RCC 7860 (cell line): ENCODE measurements at regions not wholly inside any gene's neighbourhood (a gene's known extent, or its start where the extent isn't known, plus 50 kb on each side); places are given as distances from the start of the nearest gene placed in this dataset.
"Not testable (repeated sequence)": the region's sequence is repeated elsewhere in the genome, so short reads cannot be mapped to it uniquely, and the experiment has no call there.

Experiments used
- DNase-seq: peaks from one replicate; pipeline ENCODE4 v3.0.0-alpha.2; 2015; ENCODE audit warnings: low spot score
- FAIRE-seq: peaks from 2 replicates; lab custom pipeline; 2012; peaks lifted over from hg19 to GRCh38; lab: Jason Lieb, UNC

DNA sequence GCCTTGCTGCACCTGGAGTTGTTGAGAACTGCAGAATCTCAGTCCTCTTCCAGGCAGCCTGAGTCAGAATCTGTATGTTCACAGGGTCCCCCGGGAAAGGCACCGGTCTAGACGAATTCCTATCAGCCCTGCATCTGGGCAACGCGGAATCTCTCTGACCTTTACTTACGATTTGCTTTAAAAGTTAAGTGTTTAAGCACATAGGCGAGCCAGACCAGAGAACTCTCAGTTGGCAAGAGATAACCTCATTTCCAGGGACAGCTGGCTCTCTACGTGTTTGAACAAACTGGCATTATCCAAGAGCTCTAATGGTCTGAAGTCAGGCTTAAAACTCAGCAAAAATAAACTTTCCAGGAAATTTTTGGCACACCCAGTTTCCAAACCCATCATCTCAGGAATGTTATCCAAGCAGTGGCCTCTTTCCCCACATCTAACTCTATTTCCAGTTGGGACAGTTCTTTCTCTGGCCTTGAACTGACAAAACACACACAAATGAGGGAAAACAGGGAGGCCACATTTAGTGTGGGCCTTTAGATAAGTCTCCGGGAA lies 53.4 kb downstream of the HES1 start:
- no peak for FAIRE-seq
- no peak for DNase-seq

DNA sequence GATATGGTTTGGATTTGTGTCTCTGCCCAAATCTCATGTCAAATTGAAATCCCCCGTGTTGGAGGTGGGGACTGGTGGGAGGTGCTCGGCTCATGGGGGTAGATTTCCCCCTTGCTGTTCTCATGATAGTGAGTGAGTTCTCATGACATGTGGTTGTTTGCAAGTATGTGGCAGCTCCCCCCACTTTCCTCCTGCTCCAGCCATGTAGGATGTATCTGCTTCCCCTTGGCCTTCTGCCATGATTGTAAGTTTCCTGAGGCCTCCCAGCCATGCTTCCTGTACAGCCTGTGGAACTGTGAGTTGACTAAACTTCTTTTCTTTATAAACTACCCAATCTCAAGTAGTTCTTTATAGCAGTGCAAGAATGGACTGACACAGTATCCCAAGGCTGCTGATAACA lies 55.9 kb downstream of the HES1 start:
- not testable (repeated sequence) for DNase-seq, FAIRE-seq

DNA sequence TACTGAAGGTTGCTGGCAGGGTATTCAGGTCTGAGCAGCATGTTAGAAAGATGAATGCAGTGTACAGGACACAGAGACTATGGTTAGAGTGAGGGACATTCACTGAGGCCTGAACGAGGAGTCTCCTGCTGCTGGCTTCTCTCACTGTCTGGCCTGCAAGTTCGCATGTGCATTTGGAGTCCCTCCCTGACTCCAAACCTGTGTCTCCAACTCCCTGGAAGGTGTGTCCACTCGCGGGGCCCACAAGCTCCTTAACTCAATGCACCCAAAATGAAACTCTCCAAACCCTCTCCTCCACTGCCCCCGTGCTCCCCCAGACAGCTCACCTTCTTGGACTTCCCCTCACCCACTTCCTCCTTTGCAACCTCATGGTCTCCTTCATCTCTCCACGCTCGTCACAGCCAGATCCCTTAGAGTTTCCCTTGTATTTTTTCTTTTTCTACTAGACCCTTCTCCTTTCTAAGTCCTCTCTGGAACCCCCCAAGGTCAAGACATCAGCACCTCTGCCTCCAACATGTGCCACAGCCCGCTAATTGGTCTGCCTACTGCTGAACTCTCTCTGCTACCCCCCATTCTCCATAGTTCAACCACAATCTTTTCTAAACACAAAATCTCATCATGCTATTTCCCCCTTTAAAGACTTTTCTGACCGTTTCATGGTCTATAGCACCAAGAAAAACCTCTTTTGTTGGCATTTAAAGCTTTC lies 58.3 kb downstream of the HES1 start:
- DNase-seq (no peak), FAIRE-seq (no peak)

DNA sequence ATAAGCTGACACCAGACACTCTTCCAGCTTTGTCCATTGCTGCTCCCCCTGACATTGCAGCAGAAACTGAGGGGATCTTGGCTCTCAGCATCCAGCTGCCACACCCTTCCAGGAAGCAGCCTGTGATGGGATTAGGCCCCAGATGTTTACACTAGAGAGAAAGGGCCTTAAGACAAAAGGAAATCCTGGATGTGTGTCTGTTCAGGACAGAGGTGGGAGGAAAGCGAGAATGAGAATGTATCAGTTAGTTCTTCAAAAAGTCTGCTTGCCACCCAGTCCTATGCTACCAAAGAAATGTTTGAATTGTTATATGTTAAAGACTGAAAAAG lies 58.8 kb downstream of the HES1 start:
- DNase-seq (no peak), FAIRE-seq (no peak)

DNA sequence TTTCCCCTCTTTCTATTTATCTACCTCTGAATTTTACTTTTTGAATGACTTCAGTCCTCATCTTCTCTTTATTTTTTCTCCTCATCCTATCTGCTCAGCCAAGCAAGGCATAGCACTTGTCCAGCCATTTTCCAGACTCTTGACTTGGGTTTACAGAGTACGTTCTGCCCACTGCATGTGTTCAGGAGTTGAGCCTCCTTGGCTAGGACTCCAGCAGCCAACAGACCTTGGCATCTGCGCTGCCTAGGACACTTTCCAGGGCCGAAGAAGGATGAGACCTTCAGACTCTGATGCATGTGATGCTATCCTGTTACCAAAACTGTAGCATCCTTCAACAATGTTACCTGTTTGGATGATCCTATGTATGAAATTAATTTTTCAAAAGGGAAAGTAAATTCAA lies 59.7 kb downstream of the HES1 start:
- DNase-seq (no peak), FAIRE-seq (no peak)

DNA sequence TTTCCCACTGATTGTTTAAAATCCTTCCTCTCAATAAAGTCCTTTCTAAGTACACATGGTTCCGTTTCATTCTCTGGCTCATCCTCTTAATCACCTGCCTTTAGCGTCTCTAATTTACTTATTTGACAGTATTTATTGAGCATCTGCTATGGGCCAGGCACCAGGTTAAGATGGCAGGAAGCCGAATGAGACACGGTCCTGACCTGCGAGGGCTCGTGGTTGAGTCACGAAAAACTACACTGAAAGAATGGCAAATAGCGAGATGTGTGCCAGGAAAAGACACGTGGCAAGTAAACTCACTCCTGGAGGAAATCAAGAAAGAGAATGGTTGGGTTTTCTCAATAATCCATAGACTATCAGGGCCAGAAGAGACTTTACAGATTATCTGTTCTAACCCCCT lies 60.9 kb downstream of the HES1 start:
- no peak for FAIRE-seq
- DNase-seq, result no peak

DNA sequence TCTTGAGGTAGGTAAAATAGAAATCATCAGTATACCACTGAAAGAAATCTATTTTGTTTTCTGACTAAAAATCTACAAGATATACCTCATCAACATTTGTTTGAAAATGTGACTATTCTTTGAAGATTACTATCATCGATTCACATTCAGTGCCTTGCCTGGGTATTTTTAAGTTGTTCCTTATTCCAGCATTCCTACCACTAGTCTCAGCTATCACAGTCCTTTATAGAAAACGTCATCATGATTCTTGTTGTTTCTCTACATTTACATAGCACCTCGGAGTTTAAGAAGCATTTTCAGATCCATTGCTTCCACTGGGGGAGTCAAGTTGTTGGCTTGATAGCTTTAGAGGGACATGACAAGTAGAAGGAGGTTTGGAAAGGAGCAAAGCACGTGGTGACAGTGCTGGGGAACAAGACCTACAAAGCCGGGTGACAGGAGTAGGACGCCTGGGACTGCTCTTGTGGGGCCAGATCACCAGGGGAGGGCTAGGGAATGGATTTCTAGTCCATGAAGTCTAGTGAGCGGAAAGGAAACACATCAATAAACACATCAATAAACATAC lies 61.5 kb downstream of the HES1 start:
- DNase-seq, result no peak
- no peak for FAIRE-seq

DNA sequence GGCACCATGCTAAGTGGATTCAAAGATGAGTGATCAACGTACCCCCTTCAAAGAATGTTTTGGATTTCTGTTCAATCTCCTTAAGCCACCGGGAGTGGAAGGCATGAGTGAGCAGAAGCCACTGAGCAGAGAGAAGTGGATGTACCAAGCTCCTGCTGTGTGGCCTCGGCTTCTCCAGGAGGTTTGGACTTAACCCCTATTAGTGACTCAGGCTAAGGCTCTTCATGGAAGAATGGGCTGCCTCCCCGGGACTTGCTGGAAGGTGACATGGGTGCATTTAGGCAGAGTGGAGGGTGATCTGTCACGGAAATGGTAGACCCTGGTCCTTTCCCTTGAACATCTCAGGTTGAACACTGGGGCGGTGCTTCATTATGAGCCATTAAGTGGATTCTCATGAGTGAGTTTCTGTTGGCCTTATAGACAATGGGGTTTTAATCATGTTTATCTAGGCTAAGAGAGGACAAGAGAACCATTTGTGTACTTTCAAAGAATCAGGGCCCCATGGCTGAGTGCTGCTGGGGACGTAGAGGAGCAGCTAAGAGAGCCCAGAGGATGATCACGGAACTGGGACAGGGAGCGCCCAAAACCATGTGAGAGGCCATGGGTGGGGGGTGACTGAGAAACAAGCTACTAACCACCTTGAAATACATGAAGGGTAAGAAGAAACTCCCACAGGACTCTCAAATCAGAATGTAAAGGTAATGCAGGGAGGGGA lies 62.2 kb downstream of the HES1 start:
- DNase-seq (no peak), FAIRE-seq (no peak)

DNA sequence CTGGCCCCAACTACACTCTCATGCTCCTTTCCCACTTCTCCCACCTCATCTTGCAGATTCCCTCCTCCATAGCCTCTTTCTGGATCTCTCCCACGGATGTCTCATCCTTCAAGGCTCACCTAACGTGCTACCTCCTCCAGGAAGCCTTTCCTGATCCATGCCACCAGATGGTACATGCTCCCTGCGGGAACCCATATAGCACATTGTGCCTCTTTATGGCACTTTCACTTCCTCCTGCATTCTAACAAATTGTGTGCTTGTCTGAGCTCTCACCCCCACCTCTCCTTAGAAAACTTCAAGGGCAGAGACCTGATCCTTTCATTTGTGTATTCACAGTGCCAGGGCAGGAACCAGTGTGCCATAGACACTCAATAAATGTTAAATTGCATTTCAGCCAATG lies 63.0 kb downstream of the HES1 start:
- DNase-seq, result no peak
- no peak for FAIRE-seq

DNA sequence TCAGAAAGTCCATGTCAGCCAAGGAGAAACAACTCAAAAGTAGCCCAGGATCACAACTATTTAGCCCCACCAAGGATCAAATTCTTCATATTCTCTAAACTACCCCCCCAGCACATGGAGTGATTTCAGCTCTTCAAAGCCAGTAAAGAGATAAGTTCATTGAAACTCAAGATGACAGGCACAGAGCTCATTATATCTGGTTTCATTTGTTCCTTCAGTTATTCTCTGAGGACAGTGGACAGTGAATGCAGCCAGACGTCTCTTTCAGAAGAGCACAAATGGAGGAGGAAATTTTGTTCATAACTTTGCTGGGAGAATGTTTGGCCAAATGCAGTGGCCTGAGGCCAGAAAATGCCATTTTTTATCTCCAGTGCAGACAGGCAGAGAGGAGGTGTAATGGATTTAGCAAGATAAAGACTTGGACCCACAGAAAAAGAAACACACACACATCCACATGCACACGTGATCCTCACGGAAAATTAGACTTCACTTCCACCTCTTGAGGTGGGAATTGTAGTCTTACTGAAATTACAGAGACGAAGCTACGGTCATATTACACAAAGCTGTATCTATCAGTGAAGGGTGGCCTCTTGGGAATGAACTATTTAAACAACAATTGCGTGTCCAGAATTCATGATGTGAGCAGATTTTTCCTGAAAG lies 64.6 kb downstream of the HES1 start:
- no peak for FAIRE-seq

DNA sequence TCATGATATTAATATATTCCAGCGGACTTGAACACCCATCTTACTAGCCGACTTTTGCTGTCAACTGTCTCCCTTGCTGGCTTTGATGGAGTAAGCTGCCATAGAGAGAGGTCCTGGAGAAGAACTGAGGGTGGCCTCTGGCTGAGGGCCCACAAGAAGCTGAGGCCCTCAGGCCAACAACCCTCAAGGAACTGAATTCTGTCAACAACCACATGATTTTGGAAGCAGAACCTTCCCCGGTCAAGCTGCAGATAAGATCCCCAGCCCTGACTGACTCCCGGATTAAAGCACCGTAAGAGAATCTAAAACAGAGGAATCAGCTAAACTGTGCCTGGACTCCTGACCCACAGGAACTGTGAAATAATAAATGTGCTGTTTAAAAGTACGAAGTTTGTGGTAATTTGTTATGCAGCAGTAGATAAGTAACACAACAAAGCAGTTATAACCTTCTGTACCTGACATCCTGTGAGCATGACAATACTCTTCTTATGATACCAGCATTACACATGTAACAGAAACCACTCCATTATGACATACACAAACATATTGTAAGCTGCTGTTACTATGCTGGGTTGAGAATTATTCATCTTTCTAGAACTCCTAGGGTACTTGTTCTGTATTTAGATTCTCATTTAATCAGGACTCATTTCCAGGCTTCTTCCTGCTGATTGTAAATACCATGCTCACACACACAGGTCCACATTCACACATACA lies 66.2 kb downstream of the HES1 start:
- FAIRE-seq (no peak), DNase-seq (no peak)

More for the DNA sequence above, 64.6 kb downstream of the HES1 start:
- DNase-seq, result no peak

DNA sequence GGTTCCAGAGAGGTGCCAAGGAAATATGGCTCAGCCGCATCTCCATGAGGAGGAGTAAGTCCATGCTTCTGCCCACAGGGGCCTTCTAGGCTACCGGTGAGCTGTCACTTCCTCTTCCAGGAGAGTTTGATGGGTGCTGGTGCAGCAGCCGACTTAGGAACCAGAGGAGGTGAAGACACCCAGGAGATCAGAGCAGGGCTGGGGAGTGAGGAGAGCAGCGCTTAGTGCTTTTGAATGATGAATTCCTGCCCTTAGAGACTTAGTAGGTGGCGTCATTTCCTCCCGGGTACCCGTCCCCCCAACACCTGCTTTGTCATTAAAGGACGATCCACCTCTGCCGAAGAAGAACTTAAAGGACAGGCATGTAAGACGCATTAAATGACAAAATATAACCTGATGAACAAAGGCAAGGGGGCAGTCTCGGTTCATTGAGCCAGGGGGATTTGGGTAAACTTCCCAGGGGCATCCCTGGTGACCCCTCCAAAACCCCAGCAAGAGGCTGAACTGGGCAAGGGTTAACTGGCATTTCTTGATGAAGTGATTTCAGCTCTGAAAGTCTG lies 67.6 kb downstream of the HES1 start:
- FAIRE-seq (no peak), DNase-seq (no peak)

DNA sequence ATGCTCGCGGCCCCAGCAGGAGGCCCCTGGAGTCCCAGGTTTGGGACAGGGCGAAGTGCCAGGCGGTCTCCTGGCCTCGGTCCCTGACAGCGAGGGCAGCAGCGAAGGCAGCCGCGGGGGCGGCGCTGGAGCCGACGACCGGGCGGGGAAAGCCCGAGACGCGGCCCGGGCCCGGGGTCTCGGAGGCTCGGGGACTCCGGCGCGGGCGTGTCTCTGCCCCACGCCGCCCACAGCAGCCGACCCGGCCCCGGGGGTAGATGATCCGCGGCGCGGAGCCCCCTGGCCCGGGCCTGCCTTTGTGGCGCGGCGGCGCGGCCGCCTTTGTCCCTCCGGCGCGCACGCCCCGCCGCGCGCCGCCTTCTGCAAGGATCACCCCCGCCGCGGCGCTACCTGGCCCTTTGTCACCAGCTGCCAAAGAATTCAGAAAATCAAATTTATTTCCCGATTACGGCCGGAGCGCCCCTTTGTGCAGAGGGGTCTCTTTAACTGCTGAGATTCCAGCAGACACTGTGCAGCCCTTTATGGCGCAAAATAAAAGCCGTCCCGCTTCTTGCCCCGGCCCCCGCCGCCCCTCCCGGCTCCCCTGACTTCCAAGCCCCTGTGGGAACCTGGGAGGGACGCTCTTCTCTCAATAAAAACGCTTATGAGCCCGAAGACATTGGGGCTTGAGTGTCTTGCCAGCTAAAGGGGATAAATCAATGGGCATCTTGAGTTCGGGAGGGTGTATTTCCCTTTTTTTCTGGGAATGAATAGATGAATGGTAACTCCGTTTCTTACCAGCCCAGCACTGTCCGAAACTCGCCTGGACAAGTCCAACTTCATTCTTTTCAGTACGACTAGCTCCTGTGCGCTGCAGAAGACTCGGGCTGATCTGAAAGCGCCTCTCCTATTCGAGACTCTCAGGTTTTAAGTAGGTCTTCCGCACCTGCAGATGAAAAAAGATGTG lies 68.4 kb downstream of the HES1 start:
- FAIRE-seq (no peak), DNase-seq (no peak)

DNA sequence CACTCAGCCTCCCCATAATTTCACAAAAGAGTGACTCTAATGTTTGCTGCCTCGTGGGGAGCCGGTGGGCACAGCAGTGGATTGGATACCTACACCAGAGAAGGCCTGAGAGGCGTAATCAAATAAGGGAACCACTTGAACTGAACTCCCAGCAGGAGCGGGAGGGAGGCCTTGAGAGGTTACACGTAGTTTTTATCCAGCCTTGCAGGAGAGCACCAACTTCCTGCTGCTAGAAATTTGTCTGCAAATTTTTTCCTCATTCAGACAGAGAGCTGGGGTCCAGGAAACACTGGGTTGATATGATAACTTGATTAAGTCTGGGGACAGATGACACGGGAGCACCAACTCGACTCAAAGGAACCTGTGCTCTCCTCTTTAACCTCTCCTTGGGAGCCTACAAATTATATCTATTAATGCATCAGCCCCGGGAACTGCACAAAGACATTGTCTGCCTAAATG lies 69.8 kb downstream of the HES1 start:
- FAIRE-seq, result no peak
- no peak for DNase-seq

DNA sequence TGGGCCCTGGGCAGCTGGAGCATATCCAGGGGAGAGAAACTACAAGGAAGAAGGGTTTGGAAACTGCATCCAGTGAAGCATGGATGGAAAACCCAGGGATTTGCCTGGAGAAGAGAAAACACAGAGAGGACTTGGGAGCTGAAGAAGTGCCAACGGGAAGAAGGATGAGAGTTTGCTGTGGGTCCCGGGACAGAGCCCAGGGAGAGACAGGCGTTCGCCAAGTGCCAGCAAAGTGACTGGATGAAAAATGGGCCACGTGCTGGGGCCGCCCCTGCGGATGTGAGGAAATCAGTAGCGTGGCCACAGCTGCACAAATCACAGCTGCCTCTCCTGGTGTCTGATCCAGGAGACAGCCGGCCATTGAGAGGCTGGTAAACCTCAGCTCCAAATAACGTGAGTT lies 70.4 kb downstream of the HES1 start:
- FAIRE-seq, result no peak

DNA sequence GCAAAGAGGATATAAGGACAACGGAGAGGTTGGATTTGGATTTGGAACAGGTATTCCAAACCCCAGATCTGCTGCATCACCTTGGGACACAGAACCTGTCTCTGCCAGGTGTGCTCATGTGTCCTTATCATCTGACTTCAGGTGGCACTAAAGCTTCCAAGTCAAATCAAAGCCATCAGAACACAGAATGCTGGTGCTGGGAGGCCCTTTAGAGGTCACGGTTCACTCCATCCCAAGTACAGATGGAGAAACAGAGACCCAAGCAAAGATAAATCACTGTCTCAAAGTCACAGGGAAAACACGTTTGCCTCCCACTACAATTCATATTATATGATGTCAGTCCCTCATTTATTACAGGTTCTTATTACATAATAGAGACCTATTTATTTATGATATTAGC lies 72.8 kb downstream of the HES1 start:
- no peak for DNase-seq
- no peak for FAIRE-seq

More for the DNA sequence above, 70.4 kb downstream of the HES1 start:
- no peak for DNase-seq

DNA sequence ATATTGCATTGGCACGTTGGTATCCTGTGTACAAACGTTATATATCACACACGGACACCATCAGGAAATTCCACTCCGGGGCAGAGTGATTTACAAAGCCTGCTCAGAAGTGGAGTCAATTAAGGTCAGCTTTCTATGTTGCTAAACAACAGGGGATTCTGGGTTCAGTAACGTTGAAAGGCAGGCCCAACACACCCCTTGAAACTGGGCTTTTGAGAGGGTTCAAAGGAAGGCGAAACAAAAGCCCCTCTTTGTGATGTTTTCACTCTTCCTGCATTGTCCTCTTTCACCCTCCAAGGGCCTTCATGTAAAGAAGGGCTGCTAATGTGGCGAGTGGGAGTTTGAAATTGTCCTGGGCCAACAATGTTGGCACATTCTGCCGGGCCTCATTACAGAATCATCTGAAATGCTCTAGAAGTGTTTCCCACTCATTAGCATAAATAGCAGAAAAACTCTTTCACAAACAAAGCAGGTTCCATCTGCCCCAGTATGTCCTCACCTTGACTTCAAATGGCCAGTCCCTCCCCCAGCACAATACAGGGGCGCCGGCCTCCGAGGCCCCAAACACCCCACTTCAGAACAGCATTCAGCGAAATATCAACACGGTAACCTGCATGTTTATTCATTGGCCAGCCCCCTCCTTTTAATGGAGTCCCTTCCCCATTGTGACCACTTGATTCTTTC lies 76.4 kb downstream of the HES1 start:
- no peak for DNase-seq

DNA sequence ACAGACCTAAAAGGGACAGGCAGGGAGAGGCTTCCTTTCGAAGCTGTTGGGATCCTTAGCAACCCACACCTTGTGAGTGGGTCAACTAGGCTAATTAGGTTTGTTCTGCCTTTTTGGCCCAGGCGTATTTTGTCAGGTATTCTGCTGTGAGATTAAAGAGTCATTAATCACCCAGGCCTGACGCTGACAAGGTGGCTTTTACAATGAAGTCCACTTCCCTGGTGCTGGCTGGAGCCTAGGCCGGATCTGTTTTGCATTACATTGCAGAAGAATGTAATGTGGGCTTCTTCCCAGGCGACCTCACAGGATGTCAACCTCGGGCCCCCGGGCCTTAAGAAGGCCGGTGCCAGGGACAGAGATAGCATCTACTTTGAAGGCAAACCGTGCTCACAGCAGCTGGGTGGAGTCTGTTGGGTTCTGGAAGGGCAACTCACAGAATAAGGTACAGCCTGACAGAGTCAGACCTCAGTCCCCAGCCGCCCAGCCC lies 76.9 kb downstream of the HES1 start:
- DNase-seq (no peak), FAIRE-seq (no peak)

More for the DNA sequence above, 76.4 kb downstream of the HES1 start:
- no peak for FAIRE-seq

DNA sequence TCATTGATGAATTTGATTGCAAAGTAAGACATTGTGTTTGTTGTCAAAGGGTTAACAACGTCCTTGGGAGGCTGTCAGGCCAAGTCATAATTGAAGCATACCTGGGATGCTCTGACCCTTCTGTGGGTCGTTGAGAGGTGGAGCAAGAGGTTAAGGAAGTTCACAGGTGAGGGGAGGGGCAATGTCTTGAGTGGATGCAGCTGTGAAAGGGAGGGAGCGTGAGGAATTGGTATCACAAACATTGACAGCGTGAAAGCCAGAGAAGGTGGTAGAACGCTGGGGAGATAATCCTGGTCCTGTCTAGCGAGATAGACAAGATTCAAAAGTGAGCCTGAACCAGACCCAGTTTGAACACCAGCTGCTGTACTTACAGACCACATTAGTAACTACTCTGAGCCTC lies 79.4 kb downstream of the HES1 start:
- no peak for FAIRE-seq

More for the DNA sequence above, 79.4 kb downstream of the HES1 start:
- no peak for DNase-seq
